ENCODE measurements at regions not wholly inside any gene's neighbourhood (a gene's known extent, or its start where the extent isn't known, plus 50 kb on each side); places are given as distances from the start of the nearest gene placed in this dataset.

DNA sequence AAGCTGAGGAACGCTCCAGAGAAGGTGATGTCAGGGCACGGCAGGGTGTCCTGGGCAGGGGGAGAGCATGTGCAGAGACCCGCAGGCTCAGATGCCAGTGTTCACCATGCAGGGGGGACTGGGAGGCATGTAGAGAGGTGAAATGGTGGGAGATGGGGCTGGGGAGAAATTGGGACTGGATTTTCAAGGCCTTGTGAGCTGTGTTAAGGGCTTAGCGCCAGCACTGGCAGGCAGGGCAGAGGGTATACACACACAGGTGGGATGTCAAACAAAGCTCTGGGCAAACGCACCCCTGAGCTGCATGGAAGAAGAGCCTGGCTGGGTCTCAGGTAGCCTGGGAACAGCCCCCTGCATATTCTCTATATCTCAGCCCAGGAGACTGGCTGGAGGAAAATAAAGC lies 282.7 kb downstream of the SHQ1 start:
- TF ChIP-seq POLR2A (IDR thresholded peaks at IDR 0.05) (no peak), CTCF (IDR thresholded peaks at IDR 0.05) (no peak)

Data from vagina (tissue), 2 donors.